ENCODE measurements at regions not wholly inside any gene's neighbourhood (a gene's known extent, or its start where the extent isn't known, plus 50 kb on each side); places are given as distances from the start of the nearest gene placed in this dataset.

DNA sequence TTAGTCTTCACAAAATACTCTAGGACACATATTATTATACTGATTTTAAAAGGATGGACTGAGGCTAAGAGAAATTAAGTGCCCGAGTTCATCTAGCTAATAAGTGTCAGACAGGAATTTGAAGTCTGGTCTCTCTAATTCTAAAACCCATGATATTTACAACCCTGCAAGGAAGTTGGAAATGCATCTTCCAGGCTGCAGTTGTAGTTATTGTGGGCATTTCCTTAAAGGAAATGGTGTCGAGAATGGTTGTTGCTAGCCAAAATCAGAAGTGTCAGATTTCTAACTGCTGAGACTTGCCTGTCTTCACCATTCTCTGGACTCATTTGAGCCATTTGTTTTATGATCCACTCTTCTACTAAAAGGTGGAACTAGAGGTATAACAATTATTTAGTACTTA is 82.5 kb downstream of the FAT4 start:
- TF ChIP-seq, protein P1, sequence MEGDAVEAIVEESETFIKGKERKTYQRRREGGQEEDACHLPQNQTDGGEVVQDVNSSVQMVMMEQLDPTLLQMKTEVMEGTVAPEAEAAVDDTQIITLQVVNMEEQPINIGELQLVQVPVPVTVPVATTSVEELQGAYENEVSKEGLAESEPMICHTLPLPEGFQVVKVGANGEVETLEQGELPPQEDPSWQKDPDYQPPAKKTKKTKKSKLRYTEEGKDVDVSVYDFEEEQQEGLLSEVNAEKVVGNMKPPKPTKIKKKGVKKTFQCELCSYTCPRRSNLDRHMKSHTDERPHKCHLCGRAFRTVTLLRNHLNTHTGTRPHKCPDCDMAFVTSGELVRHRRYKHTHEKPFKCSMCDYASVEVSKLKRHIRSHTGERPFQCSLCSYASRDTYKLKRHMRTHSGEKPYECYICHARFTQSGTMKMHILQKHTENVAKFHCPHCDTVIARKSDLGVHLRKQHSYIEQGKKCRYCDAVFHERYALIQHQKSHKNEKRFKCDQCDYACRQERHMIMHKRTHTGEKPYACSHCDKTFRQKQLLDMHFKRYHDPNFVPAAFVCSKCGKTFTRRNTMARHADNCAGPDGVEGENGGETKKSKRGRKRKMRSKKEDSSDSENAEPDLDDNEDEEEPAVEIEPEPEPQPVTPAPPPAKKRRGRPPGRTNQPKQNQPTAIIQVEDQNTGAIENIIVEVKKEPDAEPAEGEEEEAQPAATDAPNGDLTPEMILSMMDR (IDR thresholded peaks at IDR 0.05; ENCODE audit: low read length) = no peak
- TF ChIP-seq EZH2 (optimal IDR thresholded peaks at IDR 0.05; ENCODE audit: low read depth, low read length) = no peak
- no peak for TF ChIP-seq EZH2phosphoT487 (IDR thresholded peaks at IDR 0.05; ENCODE audit: low read length)
